GM19351 (cell line): ENCODE measurements at regions not wholly inside any gene's neighbourhood (a gene's known extent, or its start where the extent isn't known, plus 50 kb on each side); places are given as distances from the start of the nearest gene placed in this dataset.

ENCODE experiments used
- ATAC-seq: cut with Tn5 transposase; IDR thresholded peaks from one replicate; pipeline ENCODE4 v1.9.1; 2021; ENCODE audit warnings: mild to moderate bottlenecking, moderate library complexity; ENCODE audit not compliant: unreplicated experiment

- no peak for ATAC-seq
Observed at GRCh38 chr18:11553098-11553940, 56.1 kb upstream of the SLC35G4 start.

GRCh38 chr18:11548916-11549551 is 60.4 kb upstream of the SLC35G4 start:
- no peak for ATAC-seq

GRCh38 chr18:11548396-11548795 is 61.0 kb upstream of the SLC35G4 start:
- ATAC-seq: no peak

- no peak for ATAC-seq
Observed at GRCh38 chr18:11544060-11544633, 65.2 kb upstream of the SLC35G4 start.

- no peak for ATAC-seq
Observed at GRCh38 chr18:11541179-11541578, 68.2 kb upstream of the SLC35G4 start.

- ATAC-seq: no peak
Observed at GRCh38 chr18:11533942-11534496, 75.4 kb upstream of the SLC35G4 start.

GRCh38 chr18:11533513-11533890 is 75.9 kb upstream of the SLC35G4 start:
- no peak for ATAC-seq

- ATAC-seq: no peak
Observed at GRCh38 chr18:11532758-11533512, 76.5 kb upstream of the SLC35G4 start.

- ATAC-seq: no peak
Observed at GRCh38 chr18:11529081-11529480, 80.3 kb upstream of the SLC35G4 start.

- no peak for ATAC-seq
Observed at GRCh38 chr18:11526675-11527074, 82.7 kb upstream of the SLC35G4 start.

GRCh38 chr18:11523804-11524203 is 85.6 kb upstream of the SLC35G4 start:
- no peak for ATAC-seq

- no peak for ATAC-seq
Observed at GRCh38 chr18:11522992-11523391, 86.4 kb upstream of the SLC35G4 start.

- no peak for ATAC-seq
Observed at GRCh38 chr18:11521853-11522252, 87.5 kb upstream of the SLC35G4 start.

GRCh38 chr18:11520536-11520935 is 88.9 kb upstream of the SLC35G4 start:
- ATAC-seq: no peak

GRCh38 chr18:11518788-11519685 is 90.4 kb upstream of the SLC35G4 start:
- ATAC-seq: peak; percentile 86

GRCh38 chr18:11517704-11518103 is 91.7 kb upstream of the SLC35G4 start:
- no peak for ATAC-seq

GRCh38 chr18:11516751-11517503 is 92.5 kb upstream of the SLC35G4 start:
- no peak for ATAC-seq

- no peak for ATAC-seq
Observed at GRCh38 chr18:11514267-11514666, 95.1 kb upstream of the SLC35G4 start.
